ENCODE measurements at regions not wholly inside any gene's neighbourhood (a gene's known extent, or its start where the extent isn't known, plus 50 kb on each side); places are given as distances from the start of the nearest gene placed in this dataset.
"Not testable (repeated sequence)": the region's sequence is repeated elsewhere in the genome, so short reads cannot be mapped to it uniquely, and the experiment has no call there.

DNA sequence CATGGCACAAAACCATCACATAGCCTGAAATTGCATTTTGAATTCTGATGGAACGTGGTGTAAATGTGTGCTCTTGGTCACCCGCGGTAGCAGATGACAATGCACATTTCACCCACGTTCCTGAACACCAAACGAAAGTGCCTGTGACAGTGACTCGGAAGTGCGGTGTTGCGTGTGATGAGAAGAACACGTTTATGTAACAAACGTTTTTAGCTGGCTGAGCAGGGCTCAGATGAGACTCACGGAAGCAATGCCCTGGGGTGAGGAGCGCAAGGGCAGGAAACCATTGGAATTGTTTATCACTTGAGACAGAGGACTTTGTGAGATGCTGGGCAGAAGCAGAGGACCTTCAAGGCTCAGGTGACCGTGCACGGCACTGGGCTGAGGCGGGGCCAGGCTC is 449.2 kb upstream of the CFAP20DC start:
- peak in 1 of 6 donors; percentile 51 for DNase-seq (ENCODE audit: low read depth in 4 of 6, low spot score in 6 of 6)
- Histone ChIP-seq H3K4me1 (ENCODE audit: control insufficient read depth, insufficient read depth, low read length) (no peaks in the 10 kb centered on the region), H3K27ac (ENCODE audit: low read depth, low read length) (no peak overlapping the region), H3K9me3 (ENCODE audit: control insufficient read depth, insufficient read depth, low read length) (no peaks in the 10 kb centered on the region), H3K27me3 (ENCODE audit: control insufficient read depth, insufficient read depth, low read length) (no peaks in the 10 kb centered on the region), H3K4me3 (ENCODE audit: low read depth, low read length) (no peak overlapping the region), H3K36me3 (ENCODE audit: control insufficient read depth, insufficient read depth, low read length) (no peaks in the 10 kb centered on the region)
- 67% methylated on average over 15 of the region's 15 CpGs for WGBS (ENCODE audit: insufficient coverage)

DNA sequence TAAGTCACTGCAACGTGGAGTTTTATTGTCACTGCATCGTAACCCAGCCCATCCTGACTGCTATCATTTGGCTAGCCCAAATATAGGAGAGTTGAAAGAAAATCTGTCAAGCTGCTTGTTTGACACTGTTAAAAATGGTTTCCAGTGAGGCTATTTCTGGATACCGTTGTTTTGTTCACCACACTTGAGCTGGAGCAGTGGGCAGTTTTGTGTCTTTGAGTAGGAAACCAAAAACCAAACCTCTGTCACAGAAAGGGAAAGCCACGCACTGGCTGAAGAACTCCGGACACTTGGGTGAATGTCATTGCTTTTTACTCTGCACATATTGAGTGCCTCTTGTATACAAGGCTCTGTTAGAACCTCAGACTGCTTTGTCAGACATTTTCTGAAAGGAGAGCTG is 446.4 kb upstream of the CFAP20DC start:
- WGBS (ENCODE audit: insufficient coverage): 100% methylated on average over 3 of the region's 5 CpGs
- Histone ChIP-seq H3K4me3 (ENCODE audit: low read depth, low read length) (no peak overlapping the region), H3K4me1 (ENCODE audit: control insufficient read depth, insufficient read depth, low read length) (no peaks in the 10 kb centered on the region), H3K36me3 (ENCODE audit: control insufficient read depth, insufficient read depth, low read length) (no peaks in the 10 kb centered on the region), H3K9me3 (ENCODE audit: control insufficient read depth, insufficient read depth, low read length) (no peaks in the 10 kb centered on the region), H3K27me3 (ENCODE audit: control insufficient read depth, insufficient read depth, low read length) (no peaks in the 10 kb centered on the region), H3K27ac (ENCODE audit: low read depth, low read length) (no peak overlapping the region)
- DNase-seq (ENCODE audit: low read depth in 4 of 6, low spot score in 6 of 6): no peak

GRCh38 chr3:59494969-59495368 is 445.1 kb upstream of the CFAP20DC start:
- not testable (repeated sequence) for H3K27me3 ChIP-seq (ENCODE audit: control insufficient read depth, insufficient read depth, low read length); H3K36me3 ChIP-seq (ENCODE audit: control insufficient read depth, insufficient read depth, low read length); DNase-seq (ENCODE audit: low read depth in 4 of 6, low spot score in 6 of 6); H3K4me1 ChIP-seq (ENCODE audit: control insufficient read depth, insufficient read depth, low read length); H3K4me3 ChIP-seq (ENCODE audit: low read depth, low read length); H3K27ac ChIP-seq (ENCODE audit: low read depth, low read length); H3K9me3 ChIP-seq (ENCODE audit: control insufficient read depth, insufficient read depth, low read length)
- WGBS (ENCODE audit: insufficient coverage): no CpG with 5 or more reads among the region's 1 CpG

- WGBS (ENCODE audit: insufficient coverage): no CpG with 5 or more reads among the region's 3 CpGs
- DNase-seq (ENCODE audit: low read depth in 4 of 6, low spot score in 6 of 6): peak in 1 of 6 donors; percentile 44
- Histone ChIP-seq H3K27ac (ENCODE audit: low read depth, low read length) (no peak overlapping the region), H3K27me3 (ENCODE audit: control insufficient read depth, insufficient read depth, low read length) (no peaks in the 10 kb centered on the region), H3K4me1 (ENCODE audit: control insufficient read depth, insufficient read depth, low read length) (no peaks in the 10 kb centered on the region), H3K36me3 (ENCODE audit: control insufficient read depth, insufficient read depth, low read length) (no peaks in the 10 kb centered on the region), H3K4me3 (ENCODE audit: low read depth, low read length) (no peak overlapping the region), H3K9me3 (ENCODE audit: control insufficient read depth, insufficient read depth, low read length) (no peaks in the 10 kb centered on the region)
These were observed 436.7 kb upstream of the CFAP20DC start for GRCh38 chr3:59486520-59486919.

DNA sequence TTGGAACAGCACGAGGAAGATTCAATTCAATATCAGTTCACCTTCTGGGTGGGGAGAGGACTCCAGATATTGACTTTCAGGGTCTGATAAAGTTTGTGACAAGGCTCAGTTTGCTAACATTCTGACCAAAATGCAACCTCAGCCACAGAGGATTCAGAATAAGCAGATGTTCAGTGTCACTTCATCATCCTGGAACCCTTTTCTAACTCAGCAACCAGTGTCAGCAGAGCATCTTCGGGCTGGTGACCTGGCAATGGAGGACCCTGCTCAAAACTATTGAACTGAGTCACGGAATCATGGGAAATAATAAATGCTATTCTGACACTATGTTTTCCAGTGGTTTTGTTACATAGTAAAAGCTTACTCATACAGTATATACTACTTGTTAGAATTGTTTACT is 433.4 kb upstream of the CFAP20DC start:
- Histone ChIP-seq H3K9me3 (ENCODE audit: control insufficient read depth, insufficient read depth, low read length) (no peaks in the 10 kb centered on the region), H3K4me3 (ENCODE audit: low read depth, low read length) (no peak overlapping the region), H3K36me3 (ENCODE audit: control insufficient read depth, insufficient read depth, low read length) (no peaks in the 10 kb centered on the region), H3K27me3 (ENCODE audit: control insufficient read depth, insufficient read depth, low read length) (no peaks in the 10 kb centered on the region), H3K4me1 (ENCODE audit: control insufficient read depth, insufficient read depth, low read length) (no peaks in the 10 kb centered on the region), H3K27ac (ENCODE audit: low read depth, low read length) (no peak overlapping the region)
- no peak for DNase-seq (ENCODE audit: low read depth in 4 of 6, low spot score in 6 of 6)
- 100% methylated on average over 1 of the region's 3 CpGs for WGBS (ENCODE audit: insufficient coverage)

DNA sequence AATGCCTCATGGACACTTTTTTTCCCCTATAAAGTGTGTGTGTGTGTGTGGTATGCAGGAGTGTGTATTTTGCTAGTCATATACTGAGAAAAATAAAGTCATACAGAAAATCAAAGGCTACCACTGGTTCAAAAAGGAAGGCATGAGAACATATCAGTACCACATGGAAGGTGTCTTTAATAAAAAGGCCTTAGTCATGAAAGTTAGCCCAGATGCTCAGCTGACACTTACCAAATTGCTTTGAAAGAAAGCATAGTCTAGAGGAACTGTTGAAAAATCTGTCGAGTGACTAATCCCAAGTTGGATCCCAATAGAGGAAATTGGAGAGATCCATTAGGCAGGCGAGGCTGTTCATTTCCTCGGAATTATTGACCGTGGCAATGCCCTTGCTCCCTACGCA is 432.9 kb upstream of the CFAP20DC start:
- Histone ChIP-seq H3K9me3 (ENCODE audit: control insufficient read depth, insufficient read depth, low read length) (no peaks in the 10 kb centered on the region), H3K4me3 (ENCODE audit: low read depth, low read length) (no peak overlapping the region), H3K4me1 (ENCODE audit: control insufficient read depth, insufficient read depth, low read length) (no peaks in the 10 kb centered on the region), H3K27me3 (ENCODE audit: control insufficient read depth, insufficient read depth, low read length) (no peaks in the 10 kb centered on the region), H3K27ac (ENCODE audit: low read depth, low read length) (no peak overlapping the region), H3K36me3 (ENCODE audit: control insufficient read depth, insufficient read depth, low read length) (no peaks in the 10 kb centered on the region)
- no peak for DNase-seq (ENCODE audit: low read depth in 4 of 6, low spot score in 6 of 6)
- 95% methylated on average over 4 of the region's 5 CpGs for WGBS (ENCODE audit: insufficient coverage)

GRCh38 chr3:59481776-59482400 is 432.1 kb upstream of the CFAP20DC start:
- H3K27me3 ChIP-seq (ENCODE audit: control insufficient read depth, insufficient read depth, low read length): no peaks in the 10 kb centered on the region
- no peak overlapping the region for H3K4me3 ChIP-seq (ENCODE audit: low read depth, low read length)
- no peak for DNase-seq (ENCODE audit: low read depth in 4 of 6, low spot score in 6 of 6)
- no peaks in the 10 kb centered on the region for H3K36me3 ChIP-seq (ENCODE audit: control insufficient read depth, insufficient read depth, low read length)
- 100% methylated on average over 1 of the region's 3 CpGs for WGBS (ENCODE audit: insufficient coverage)
- H3K27ac ChIP-seq (ENCODE audit: low read depth, low read length): no peak overlapping the region
- no peaks in the 10 kb centered on the region for H3K9me3 ChIP-seq (ENCODE audit: control insufficient read depth, insufficient read depth, low read length)
- H3K4me1 ChIP-seq (ENCODE audit: control insufficient read depth, insufficient read depth, low read length): no peaks in the 10 kb centered on the region

GRCh38 chr3:59480486-59480995 is 430.7 kb upstream of the CFAP20DC start:
- no peak for DNase-seq (ENCODE audit: low read depth in 4 of 6, low spot score in 6 of 6)
- Histone ChIP-seq H3K36me3 (ENCODE audit: control insufficient read depth, insufficient read depth, low read length) (no peaks in the 10 kb centered on the region), H3K27ac (ENCODE audit: low read depth, low read length) (no peak overlapping the region), H3K9me3 (ENCODE audit: control insufficient read depth, insufficient read depth, low read length) (no peaks in the 10 kb centered on the region), H3K27me3 (ENCODE audit: control insufficient read depth, insufficient read depth, low read length) (no peaks in the 10 kb centered on the region), H3K4me1 (ENCODE audit: control insufficient read depth, insufficient read depth, low read length) (no peaks in the 10 kb centered on the region), H3K4me3 (ENCODE audit: low read depth, low read length) (no peak overlapping the region)
- no CpG with 5 or more reads among the region's 5 CpGs for WGBS (ENCODE audit: insufficient coverage)

- H3K4me3 ChIP-seq (ENCODE audit: low read depth, low read length): no peak overlapping the region
These were observed 423.8 kb upstream of the CFAP20DC start for GRCh38 chr3:59473636-59474035.

GRCh38 chr3:59472541-59472940 is 422.7 kb upstream of the CFAP20DC start:
- Histone ChIP-seq H3K27ac (ENCODE audit: low read depth, low read length) (no peak overlapping the region), H3K4me1 (ENCODE audit: control insufficient read depth, insufficient read depth, low read length) (no peaks in the 10 kb centered on the region), H3K36me3 (ENCODE audit: control insufficient read depth, insufficient read depth, low read length) (no peaks in the 10 kb centered on the region), H3K9me3 (ENCODE audit: control insufficient read depth, insufficient read depth, low read length) (no peaks in the 10 kb centered on the region), H3K4me3 (ENCODE audit: low read depth, low read length) (no peak overlapping the region), H3K27me3 (ENCODE audit: control insufficient read depth, insufficient read depth, low read length) (no peaks in the 10 kb centered on the region)
- WGBS (ENCODE audit: insufficient coverage): no CpG with 5 or more reads among the region's 3 CpGs
- no peak for DNase-seq (ENCODE audit: low read depth in 4 of 6, low spot score in 6 of 6)

More at GRCh38 chr3:59473636-59474035, 423.8 kb upstream of the CFAP20DC start:
- no peaks in the 10 kb centered on the region for H3K4me1 ChIP-seq (ENCODE audit: control insufficient read depth, insufficient read depth, low read length)
- no peaks in the 10 kb centered on the region for H3K36me3 ChIP-seq (ENCODE audit: control insufficient read depth, insufficient read depth, low read length)
- no peaks in the 10 kb centered on the region for H3K27me3 ChIP-seq (ENCODE audit: control insufficient read depth, insufficient read depth, low read length)
- no peak for DNase-seq (ENCODE audit: low read depth in 4 of 6, low spot score in 6 of 6)
- no peak overlapping the region for H3K27ac ChIP-seq (ENCODE audit: low read depth, low read length)
- no peaks in the 10 kb centered on the region for H3K9me3 ChIP-seq (ENCODE audit: control insufficient read depth, insufficient read depth, low read length)
- WGBS (ENCODE audit: insufficient coverage): 100% methylated on average over 1 of the region's 4 CpGs

Data from spinal cord (tissue), 9 donors.